Left hindlimb (tissue), 1 donor: ENCODE measurements at regions not wholly inside any gene's neighbourhood (a gene's known extent, or its start where the extent isn't known, plus 50 kb on each side); places are given as distances from the start of the nearest gene placed in this dataset.

Source experiments
- DNase-seq: peaks from one replicate; pipeline ENCODE4 v3.0.0-alpha.2; 2018

DNA sequence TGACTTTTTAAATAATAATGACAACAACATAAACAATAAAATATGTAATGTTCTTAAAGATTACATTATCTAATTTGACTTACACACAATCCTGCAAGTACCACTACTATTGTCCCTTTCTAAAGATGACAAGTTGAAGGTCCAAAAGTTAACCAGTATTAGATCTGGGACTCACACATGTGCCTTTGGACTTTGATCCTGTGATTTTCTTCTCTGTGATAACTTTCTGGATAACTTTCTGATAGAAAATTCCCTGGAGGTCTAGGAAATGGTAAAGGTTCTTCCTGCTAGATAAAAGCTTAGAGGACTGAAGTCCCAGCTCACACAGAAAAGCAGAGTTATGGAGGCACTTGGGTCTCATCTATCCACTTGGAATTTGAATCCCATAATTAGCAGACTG, 311.9 kb upstream of the KLHL29 start:
- DNase-seq: no peak

- no peak for DNase-seq
Observed at GRCh38 chr2:23073671-23074070, 311.3 kb upstream of the KLHL29 start.

DNA sequence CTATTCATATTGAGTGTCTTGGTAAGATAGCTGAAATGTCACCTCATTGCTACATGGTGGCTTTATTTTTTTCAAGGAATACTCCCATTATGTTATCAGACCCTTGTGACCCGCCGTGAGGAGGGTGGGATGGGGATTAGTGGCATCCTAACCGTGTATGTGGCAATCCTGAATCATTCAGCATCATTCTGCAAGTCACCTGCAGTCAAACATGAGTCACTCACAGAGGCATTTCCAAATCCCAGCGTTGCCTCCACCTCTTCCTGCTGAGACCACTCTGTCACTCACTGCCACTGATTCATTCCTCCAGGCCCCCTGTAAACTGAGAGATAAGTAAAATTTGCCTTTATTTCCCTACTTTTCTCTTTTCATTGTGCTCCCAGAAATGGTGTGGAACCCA, 307.4 kb upstream of the KLHL29 start:
- DNase-seq: no peak

DNA sequence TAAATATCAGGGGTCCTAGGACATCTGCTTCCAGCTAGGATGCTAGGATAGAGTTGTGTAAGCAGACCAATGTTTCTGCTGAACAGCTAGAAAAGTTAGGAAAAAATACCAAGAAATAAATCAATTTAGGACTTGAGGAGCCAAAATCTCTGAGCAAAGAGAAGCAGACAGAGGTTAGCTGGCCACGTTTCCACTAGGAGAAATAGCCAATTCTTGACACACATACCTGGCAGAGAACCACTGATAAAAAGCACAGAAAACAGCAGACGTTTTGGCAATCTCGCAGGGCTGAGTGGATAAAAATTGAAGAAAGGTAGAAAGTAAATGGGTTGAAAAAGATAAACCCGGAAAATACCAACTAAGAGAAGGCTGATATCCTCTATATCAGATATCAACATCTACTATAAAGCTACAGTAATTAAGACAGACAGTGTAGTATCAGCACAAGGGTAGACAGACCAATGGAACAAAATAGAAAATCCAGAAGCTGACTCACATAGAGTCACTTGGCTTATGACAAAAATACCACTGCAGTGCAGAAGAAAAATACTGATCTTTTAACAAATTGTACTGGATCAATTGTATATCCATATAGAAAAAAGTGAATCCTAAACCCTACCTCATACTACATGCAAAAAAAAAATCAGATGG, 306.1 kb upstream of the KLHL29 start:
- no peak for DNase-seq

DNA sequence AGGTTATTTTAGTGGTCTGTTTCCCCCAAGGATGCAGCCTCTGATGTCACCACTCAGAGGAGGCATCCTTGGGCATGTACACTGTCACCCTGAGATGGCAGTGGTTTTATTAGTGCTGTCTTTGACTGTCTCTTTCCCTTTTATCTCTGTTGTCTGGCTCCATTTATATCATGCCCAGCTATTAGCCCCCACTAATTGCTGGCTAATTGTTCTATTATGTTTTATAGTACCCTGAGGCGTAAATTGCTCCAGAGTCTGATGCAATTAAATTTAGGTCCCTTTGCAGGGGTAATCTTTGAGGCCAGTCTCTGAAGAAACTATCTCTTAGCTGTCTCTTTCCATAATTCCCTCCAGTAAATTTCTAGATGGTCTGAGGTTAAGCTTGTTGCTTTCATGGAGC, 301.0 kb upstream of the KLHL29 start:
- DNase-seq: no peak

- DNase-seq: no peak
Observed at GRCh38 chr2:23091019-23091418, 294.0 kb upstream of the KLHL29 start.

DNA sequence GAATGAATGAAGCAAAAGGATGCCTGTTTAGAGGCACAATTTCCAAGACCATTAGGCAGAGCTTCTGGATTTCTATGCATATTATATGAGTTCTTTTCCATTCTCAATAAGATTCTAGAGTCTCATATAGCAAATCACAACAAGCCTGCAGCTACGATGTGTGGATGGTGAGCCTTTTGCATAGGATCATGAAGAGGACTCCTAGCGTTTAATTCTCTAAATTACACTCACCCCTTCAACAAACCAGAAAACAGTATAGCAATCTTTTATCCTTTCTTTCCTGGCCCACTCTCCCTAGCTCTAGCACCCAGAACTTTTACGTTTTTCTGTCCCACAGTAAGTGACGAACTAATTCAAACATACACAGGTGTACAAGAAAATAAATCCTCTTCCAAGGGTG, 293.1 kb upstream of the KLHL29 start:
- DNase-seq: no peak

- no peak for DNase-seq
Observed at GRCh38 chr2:23092831-23093230, 292.1 kb upstream of the KLHL29 start.

GRCh38 chr2:23093513-23093912, 291.5 kb upstream of the KLHL29 start:
- no peak for DNase-seq

DNA sequence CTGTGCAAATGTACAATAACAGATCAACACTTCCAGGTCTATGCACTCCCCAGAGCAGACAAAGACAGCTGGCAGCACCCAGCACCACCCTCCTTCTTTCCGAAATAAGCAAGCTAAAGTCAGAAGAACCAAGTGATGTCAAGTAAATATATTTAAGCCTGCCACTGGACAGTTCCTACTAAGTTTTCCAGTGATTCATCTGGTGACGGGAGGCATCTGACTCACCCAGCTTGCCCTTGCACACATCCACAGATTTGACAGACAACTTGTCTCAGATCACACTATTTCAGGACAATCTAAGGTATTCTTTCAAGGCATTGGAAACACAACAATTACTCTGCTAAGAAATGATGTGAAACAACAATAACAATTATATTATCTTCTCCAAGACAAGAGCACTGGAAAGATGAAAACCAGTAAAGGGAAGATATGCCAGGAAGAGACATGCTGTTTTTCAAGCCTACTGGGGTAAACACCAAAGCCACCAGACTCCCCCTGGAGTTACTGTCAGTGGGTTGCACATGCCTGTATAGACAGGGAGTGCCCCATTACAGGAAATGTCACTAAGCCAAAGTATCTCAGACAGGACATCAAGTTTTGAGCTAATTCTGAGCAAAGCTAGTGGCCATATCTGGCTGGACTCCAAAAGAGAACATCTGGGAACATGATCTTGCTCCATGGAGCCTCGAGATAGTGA, 287.9 kb upstream of the KLHL29 start:
- DNase-seq: no peak

DNA sequence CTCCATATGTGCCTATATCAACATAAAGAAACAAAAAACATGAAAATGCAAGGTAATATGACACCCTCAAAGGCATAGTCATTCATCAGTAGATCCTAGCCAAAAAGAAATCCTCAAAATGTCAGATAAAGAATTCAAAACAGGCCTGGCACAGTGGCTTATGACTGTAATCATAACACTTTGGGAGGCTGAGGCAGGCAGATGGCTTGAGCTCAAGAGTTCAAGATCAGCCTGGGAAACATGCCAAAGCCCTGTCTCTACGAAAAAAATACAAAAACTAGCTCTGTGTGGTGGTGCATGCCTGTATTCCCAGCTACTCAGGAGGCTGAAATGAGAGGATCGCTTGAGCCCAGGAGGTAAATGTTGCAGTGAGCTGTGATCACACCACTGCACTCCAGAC, 284.6 kb upstream of the KLHL29 start:
- DNase-seq: no peak

- DNase-seq: no peak
Observed at GRCh38 chr2:23106242-23106785, 278.7 kb upstream of the KLHL29 start.

DNA sequence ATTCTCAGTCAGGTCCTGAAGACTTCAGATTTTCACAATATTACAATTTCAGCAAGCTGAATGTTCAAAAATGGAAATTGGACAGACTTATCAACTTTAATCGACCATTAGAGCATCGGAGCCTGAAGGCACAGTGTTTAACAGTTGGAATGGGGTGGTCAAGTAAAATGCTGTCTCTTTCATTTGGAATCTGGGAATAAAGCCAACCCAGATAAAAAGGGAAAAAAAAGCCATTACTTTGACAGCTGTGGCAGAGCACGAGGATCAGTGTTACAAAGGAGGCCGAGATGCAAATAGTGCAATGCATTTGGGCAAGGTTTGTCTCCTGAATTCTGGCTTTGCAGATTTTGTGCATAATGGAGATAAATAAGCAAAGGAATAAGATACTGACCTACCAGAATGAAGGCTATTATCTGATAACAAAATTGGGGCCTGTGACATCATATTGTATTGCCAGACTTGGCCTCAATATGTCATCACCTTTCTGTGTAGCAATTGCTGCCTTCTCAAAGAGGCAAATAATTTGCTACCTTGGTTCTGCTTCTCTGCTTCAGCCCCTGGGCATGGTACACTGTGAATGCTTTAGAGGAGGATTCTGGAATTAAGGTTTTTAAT, 277.5 kb upstream of the KLHL29 start:
- DNase-seq: no peak

DNA sequence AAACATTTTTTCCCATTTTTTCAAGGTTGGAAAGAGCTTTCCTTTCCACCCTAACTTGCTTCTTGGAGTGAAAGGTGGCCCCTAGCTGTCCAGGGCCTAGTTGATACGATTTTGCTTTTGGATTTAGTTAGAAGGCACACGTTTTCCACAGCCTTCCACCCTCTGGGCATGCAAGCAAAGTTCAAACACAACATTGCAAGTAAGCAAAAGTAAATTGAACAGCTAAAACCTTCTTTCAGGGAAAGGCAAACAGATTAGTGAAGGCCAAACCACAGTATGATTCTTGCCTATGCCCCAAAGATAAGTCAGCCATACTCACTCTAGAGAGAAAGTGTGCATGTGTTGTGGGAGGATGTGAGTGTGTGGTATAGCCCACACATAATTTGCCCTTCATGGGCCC, 273.7 kb upstream of the KLHL29 start:
- no peak for DNase-seq

- DNase-seq: no peak
Observed at GRCh38 chr2:23112517-23112916, 272.5 kb upstream of the KLHL29 start.

- DNase-seq: no peak
Observed at GRCh38 chr2:23114299-23114698, 270.7 kb upstream of the KLHL29 start.

DNA sequence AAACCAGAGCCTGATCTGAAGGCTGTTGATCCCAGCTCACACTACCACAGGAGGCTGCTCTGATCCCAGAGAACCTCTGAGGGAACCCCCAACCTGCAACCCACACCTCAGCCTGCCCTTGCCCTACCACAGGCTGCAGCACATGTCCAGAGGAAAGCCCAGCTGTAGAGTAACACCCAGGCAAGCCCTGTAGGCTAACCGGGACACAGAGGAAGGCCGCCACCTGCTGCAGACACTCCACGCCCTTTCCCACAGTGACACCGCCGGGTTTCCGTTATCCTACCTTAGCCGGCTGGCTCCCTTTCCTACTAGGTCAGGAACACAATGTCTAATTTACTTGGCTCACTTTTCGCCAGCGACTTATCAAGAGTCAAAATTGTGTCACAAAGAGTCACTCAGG, 266.7 kb upstream of the KLHL29 start:
- DNase-seq: no peak

- DNase-seq: no peak
Observed at GRCh38 chr2:23118894-23119293, 266.1 kb upstream of the KLHL29 start.

DNA sequence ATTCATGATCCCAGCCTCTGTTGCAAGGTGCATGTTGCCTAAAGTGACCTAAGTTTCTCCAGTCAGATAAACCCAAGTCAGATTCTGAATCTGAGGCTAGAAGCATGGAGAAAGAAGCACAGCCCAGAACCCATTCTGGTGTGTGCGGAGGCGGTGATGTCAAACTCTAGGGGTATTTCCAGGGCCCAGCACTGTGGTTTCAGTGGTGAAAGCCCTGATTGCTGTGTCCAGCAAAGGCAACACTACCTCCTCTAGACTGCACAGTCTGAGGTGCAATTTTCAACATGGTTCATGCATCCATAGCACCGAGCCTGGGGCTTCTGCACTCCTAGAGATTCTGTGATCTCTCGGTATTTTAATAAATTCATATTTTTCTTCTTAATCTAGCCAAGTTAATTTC, 264.8 kb upstream of the KLHL29 start:
- no peak for DNase-seq

DNA sequence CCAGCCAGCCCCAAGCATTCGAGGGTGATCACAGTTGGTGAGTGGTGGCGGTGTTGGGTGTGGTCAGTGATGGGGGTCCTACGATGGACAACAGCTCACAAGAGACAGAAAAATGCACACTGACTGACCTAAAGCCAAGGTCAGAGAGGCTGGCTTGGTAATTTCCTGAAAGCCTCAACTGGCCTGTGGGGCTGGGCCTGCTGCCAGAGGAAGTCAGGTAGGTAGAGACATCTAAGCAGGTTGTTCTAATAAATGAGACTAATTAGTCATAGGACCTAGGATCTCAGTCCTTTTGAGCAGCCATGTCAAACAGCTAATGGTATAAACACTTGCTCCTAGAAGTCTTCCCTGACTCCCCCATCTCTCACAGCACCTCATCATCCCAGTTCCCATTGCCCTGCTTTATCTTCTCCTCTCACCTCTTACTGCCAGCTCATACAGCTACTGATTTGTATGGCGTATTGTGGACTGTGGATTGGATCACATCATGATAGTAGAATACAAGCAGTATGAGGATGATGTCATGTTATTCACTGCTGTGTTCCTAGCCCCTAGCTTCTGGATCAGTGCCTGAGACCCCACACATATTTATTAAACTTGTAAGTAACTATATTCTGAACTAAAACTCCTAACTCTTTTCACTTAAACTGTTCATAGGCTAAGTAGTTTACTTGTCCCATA, 262.9 kb upstream of the KLHL29 start:
- no peak for DNase-seq

DNA sequence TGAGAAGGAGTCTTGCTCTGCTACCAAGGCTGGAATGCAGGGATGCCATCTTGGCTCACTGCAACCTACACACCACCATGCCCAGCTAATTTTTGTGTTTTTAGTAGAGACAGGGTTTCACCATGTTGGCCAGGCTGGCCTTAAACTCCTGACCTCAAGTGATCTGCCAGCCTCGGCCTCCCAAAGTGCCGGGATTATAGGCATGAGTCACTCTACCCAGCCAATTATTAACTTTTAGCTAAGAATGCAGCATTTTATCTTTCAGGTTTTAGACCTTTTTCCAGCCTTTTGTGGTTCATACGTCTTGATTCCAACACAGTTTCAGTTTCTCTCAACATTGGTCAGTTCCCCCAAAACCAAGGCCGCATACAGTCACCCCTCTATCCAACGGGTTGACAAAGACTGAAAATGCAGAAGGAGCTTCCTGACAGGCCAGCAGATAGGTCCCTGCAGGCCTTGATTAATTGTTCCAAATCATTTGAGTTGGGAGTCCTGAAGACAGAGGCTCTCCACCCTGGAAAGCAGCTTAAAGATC, 262.2 kb upstream of the KLHL29 start:
- DNase-seq: no peak

- DNase-seq: no peak
Observed at GRCh38 chr2:23123686-23124085, 261.3 kb upstream of the KLHL29 start.

DNA sequence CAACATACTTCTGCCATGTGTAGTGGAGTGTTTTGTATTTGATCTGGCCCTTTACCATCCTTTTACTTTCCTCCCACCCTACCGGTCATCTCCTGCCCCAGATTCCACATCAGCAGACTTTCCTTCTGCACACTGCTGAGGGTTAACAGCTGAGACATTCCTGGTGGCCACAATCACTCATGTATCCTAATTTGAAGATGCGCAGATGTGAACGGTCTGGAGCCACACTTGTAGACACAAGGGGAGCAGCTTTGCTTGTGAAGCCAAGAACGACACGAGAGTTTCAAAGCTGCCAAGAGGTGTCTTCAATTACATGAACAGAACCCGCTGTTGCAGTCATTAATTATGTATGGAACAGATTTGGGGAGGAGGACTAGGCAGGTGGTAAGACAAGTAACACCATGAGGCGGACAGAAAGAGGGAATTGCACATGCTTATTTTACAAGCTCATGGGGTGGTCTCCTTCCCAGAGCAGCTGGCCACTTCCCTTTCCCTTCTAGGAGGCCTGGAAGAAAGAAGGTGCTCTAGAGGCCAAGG, 260.7 kb upstream of the KLHL29 start:
- no peak for DNase-seq
